LHCN-M2 (cell line): ENCODE measurements at regions not wholly inside any gene's neighbourhood (a gene's known extent, or its start where the extent isn't known, plus 50 kb on each side); places are given as distances from the start of the nearest gene placed in this dataset.
A peak's percentile ranks its signal among the peaks of the same experiment; 100 is the strongest.

ENCODE experiments used
- DNase-seq: peaks from one replicate; pipeline ENCODE4 v3.0.0-alpha.2; 2012; ENCODE audit warnings: low read depth

GRCh38 chr10:10872764-10873163 is 144.9 kb upstream of the CELF2 start:
- peak; percentile 36 for DNase-seq

GRCh38 chr10:10873289-10873688 is 144.4 kb upstream of the CELF2 start:
- DNase-seq: peak; percentile 19

DNA sequence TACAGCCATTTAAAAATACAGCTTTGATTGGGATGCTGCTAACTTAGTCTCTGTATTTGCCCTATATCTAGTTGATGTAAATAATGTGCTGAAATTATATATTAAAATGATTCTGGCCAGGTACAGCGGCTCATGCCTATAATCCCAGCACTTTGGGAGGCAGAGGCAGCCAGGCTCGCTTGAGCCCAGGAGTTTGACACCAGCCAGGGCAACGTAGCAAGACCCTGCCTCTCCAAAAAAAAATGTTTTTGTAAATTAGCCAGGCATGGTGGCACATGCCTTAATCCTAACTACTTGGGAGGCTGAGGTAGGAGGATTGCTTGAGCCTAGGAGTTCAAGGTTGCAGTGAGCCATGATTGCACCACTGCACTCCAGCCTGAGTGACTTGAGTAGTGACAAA is 143.8 kb upstream of the CELF2 start:
- DNase-seq: no peak

DNA sequence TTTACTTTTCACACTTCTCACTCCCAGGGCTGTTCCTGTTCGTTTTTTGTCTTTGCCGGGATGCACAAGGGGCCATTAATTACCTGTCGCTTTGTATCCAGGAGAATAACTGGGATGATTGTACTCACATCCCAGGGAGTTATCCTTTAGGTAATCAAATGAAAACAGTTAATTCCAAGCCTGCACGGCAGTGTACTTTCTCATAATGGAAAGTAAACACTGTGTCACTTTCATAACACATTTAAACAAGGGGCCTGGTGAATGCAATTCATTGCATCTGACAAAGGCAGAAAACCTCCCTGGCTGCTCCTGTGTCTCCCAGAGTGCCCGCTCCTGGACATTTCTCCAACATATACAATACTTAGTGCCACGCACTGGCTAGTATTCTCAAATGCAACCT is 138.7 kb upstream of the CELF2 start:
- DNase-seq: no peak

DNA sequence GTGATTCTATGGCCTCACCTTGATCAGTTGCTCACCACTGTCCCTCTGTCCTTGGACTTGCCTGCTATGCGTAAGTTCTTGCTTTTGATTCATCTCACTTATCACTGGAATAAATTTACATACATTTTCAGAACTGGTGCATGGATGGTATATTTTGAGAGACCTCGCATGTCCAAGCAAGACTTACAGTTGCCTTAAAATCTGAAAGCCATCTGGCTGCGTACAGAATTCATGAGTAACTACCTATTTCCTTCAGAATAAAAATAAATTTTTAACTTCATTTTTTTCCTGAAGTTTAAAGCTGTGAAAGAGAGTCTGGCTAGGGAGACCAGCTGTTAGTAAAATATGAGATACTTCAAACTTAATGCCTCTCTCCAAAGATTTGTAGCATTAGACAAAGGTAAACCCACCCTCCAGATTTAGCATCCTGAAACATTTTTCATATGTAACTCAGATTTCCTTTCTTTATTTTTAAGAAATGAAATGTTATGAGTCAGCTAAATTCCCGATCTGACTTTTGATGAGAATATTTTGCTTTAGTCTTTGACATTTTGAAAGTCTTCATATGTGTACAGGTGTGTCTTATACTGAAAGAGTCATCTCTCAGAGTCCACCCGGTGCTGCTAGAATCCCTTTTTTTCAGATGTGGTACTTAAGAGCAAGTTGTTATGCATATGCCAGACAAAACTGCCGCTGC is 136.4 kb upstream of the CELF2 start:
- no peak for DNase-seq

- no peak for DNase-seq
Observed at GRCh38 chr10:10883737-10884136, 133.9 kb upstream of the CELF2 start.

- no peak for DNase-seq
Observed at GRCh38 chr10:10886861-10887531, 130.7 kb upstream of the CELF2 start.

DNA sequence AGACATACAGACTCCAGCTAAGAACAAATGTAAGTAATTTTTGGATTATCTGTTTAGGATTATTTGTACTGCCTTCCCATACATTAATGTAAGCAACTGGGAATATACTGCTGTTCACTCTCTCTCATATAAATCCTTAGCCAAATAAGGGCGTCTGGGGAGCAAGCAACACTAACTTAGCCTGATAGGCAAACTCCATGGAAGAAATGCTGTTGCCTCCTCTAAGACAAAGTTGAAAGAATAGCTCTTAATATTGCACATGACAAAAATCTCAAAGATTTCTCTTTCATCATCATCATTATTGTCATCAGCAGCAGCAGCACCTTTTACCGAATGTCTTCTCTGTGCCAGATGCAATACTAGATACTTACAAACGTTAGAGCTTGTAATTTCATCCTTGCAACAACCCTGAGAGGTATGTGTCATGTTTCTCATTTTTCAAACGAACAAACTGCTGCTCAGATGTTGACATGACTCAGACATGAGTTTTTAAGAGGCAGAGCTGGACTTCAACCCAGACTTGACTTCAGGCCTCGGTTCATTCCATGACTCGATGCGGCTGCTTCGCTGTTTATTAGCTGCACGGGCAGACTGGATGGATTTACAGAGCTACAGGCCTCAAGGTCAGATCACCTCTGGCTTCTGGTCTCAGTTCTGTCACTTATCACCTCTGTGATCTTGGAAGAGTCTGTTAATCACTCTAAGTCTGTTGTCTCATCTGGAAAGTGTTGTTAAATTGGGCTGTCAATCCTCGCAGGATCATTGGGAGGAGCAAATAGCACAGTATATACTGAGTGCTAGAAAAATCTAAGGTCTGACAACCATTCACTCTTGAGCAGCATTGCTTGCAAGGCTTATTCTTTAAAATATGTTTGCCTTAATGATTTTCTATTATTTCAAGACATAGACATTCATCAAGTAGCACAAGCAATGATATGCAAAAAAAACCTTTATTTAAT is 126.3 kb upstream of the CELF2 start:
- DNase-seq: peak; percentile 96

- DNase-seq: peak; percentile 51
Observed at GRCh38 chr10:10892290-10892875, 125.3 kb upstream of the CELF2 start.

DNA sequence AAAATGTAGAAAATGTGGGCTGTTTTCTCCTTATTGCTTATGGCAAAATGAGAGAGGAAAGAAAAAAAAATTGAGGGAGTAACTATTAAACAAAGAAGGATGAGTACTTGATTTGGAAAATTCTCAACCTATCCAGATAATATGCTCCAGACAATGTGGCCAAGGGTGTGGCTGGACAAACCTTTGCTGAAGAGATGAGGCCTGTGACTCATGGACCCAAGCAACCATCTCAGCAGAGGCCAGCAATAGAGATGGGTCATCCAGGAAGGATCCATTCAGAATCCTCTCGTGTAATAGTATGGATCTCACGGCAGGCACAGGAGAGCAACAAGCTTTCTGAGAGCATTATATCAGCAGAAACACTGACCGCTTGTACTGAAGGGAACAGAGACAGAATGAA is 120.3 kb upstream of the CELF2 start:
- no peak for DNase-seq

- no peak for DNase-seq
Observed at GRCh38 chr10:10901906-10902305, 115.8 kb upstream of the CELF2 start.

GRCh38 chr10:10902951-10903350 is 114.7 kb upstream of the CELF2 start:
- no peak for DNase-seq

DNA sequence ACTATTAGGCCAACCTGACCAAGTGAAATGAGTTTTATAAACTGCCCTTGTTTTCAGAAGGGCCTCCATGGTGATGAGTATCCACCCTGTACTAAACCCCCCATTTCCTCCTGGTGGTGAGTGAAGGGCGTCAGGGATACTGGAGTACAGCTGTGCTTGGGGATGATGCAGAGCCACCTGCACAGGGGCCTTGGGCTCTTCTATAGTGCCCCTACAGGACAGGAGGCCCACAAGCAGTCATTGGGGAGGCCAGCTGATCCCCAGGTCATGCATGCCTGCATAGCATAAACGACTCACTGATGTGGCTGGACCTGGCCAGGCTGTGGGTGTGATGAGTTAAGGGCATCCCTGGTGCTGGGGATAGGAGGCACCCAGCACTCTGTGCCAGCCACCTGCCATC is 114.1 kb upstream of the CELF2 start:
- DNase-seq: no peak

DNA sequence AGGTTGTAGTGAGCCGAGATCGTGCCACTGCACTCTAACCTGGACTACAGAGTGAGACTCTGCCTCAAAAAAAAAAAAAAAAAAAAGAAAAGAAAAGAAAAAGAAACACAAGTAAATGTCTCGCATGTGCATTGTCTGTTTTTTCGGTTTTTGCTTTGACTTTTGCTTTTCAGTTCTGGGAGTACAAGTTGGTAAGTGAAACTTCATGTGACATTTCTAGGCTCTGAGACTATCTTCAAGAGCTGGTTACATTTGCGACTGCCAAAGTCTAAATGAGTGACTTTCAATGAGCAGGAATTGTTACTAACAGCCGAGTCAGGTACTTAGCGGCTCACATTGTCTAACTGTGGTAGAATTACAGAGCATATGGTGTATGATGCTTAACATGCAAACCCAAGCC is 107.0 kb upstream of the CELF2 start:
- no peak for DNase-seq

DNA sequence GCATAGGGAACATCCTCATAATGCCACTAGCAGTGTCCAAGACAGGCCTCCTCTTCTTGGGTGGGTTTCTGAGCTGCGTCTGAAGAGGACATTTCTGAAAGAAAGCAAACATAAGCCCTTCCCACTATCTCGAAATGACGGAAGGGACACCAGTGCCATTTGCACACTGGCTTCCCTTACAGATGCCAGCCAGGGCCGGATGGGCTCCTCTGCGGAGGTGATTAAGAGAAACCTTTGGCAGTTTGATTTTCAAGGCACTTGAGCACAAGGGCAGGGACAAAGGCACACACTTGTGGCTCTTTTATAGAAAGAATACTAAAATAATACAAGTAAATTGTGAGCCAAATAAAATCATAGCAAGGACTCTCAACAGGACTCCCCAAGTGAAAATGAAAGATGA is 106.6 kb upstream of the CELF2 start:
- DNase-seq: no peak

- DNase-seq: peak; percentile 85
Observed at GRCh38 chr10:10911471-10911921, 106.2 kb upstream of the CELF2 start.

DNA sequence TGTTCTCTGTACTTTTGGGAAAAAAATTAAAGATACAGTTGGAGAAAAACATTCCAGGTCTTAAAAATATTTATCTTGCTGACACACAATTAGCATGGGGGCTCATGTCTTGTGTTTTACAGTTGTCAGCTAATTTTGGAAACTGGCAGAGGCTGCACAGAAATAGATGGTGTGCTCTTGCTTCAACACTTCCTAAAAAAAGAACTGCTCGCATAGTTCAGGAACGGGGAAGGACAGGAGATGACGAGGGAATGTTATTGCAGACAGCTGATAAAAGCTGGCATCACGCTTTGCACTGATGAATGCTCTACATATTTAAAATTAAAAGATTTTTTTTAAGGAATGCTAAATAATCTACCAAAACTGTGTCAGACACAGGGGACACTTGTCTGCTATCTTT is 103.5 kb upstream of the CELF2 start:
- DNase-seq: peak; percentile 36

DNA sequence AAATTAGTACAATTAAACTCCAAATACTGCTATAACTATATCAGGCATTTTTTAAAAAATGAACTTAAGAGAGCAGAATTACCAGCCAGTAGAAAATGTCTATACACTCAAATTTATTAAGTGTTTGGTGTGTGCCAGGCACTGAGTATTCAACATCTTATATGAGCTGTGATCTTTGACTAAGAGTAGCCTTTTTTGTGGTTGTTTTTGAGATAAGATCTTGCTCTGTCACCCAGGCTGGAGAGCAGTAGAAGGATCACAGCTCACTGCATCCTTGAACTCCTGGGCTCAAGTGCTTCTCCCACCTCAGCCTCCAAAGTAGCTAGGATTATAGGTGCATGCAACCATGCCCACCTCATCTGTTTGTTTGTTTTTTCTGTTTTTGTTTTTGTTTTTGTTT is 102.5 kb upstream of the CELF2 start:
- no peak for DNase-seq

DNA sequence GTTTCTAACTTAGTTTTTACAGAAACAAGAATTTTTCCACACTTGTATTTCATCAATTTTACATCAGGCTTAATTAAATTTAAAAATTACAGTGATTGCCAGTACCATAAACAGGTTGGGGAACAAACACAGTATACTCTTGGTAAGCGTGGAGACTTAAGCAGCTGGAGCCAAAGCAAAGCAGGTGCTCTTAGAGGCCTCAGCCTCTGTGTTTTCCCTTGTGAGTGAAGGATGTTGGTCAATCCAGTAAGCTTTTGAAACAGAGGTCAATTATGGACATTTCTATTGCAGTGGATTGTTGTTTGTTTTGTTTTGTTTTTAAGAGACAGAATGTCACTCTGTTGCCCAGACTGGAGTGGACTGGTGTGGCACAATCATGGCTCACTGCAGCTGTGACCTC is 100.6 kb upstream of the CELF2 start:
- DNase-seq: peak; percentile 26

DNA sequence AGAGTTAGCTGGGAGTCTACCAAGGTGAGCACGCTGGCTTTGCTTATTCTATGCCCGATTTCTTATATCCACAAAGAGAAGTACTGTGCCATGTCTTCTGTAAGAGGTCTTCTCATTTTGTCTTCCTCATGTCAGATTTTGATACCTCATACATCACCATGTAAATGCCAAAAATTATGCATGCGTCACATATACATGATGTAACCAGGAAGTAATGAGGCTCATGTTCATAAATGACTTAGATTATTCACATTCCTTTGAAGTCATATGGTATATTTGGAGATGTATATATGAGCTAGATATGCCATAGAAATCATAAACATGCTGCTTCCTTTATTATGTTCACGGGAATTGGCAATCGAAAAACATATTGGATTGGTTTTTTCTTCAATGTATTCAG is 97.7 kb upstream of the CELF2 start:
- no peak for DNase-seq

DNA sequence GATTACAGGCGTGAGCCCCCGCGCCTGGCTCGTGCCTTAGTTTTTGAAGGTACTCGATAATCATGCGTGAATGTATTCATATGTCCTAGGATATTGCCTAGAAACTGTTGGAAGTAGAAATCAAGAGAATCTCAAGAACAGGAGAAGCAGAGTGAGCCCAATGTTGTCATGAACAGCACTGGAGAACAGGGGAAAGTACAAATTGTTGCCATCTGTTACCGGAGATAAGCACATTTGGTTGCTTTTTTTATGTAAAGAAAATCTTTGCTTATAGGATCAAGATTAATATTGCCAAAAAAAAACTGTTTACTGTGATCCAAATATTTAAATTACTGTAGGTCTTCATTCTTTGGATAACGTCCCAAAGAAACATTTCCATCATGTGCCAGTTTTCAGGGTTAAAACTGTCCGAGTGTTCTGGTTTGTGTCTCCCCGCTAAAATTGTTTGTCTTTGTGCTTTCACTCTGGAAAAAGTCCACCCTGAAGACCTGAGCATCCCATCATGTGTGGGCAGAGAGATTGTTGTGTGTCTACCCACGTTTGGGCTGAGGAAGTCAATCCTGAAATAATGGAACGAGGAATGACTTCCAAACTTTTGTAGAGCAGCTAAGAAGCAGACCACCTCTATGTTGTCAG is 95.7 kb upstream of the CELF2 start:
- DNase-seq: no peak
